KMS-11 (cell line): ENCODE measurements at regions not wholly inside any gene's neighbourhood (a gene's known extent, or its start where the extent isn't known, plus 50 kb on each side); places are given as distances from the start of the nearest gene placed in this dataset.

ENCODE experiments used
- H2AFZ ChIP-seq: fragments of 200-600 bp; sonication (generic); 2 replicates; pipeline ENCODE4 v1.6.1; 2016; ENCODE audit warnings: antibody characterized with exemption, mixed run types, low read depth
- H3K27ac ChIP-seq: fragments of 200-600 bp; sonication (generic); 2 replicates; pipeline ENCODE4 v1.6.1; 2016; ENCODE audit warnings: mild to moderate bottlenecking, mixed run types
- H3K27me3 ChIP-seq: fragments of 200-600 bp; sonication (generic); 2 replicates; pipeline ENCODE4 v1.6.1; 2017; ENCODE audit warnings: mild to moderate bottlenecking, low read depth, mixed run types, moderate library complexity; ENCODE audit not compliant: insufficient read depth
- H3K36me3 ChIP-seq: fragments of 200-600 bp; sonication (generic); 2 replicates; pipeline ENCODE4 v1.6.1; 2017; ENCODE audit warnings: mild to moderate bottlenecking, mixed run types; ENCODE audit not compliant: insufficient read depth
- H3K4me1 ChIP-seq: fragments of 200-600 bp; sonication (generic); 2 replicates; pipeline ENCODE4 v1.6.1; 2016; ENCODE audit warnings: mild to moderate bottlenecking, low read depth, mixed run types; ENCODE audit not compliant: poor library complexity, severe bottlenecking
- H3K4me2 ChIP-seq: fragments of 200-600 bp; sonication (generic); 2 replicates; pipeline ENCODE4 v1.7.0; 2016; ENCODE audit warnings: mild to moderate bottlenecking, mixed run types
- H3K4me3 ChIP-seq: fragments of 200-600 bp; sonication (generic); IDR thresholded peaks from 2 replicates; pipeline ENCODE4 v1.6.1; 2017; ENCODE audit warnings: low read depth, low read length, mixed read lengths; ENCODE audit not compliant: insufficient read depth
- H3K79me2 ChIP-seq: fragments of 200-600 bp; sonication (generic); 2 replicates; pipeline ENCODE4 v1.6.1; 2016; ENCODE audit warnings: low read depth, mixed run types; ENCODE audit not compliant: insufficient read depth
- H3K9ac ChIP-seq: fragments of 200-600 bp; sonication (generic); 2 replicates; pipeline ENCODE4 v1.6.1; 2016; ENCODE audit warnings: mild to moderate bottlenecking, mixed run types
- H4K20me1 ChIP-seq: fragments of 200-600 bp; sonication (generic); 2 replicates; pipeline ENCODE4 v1.6.1; 2016; ENCODE audit warnings: mild to moderate bottlenecking, mixed run types; ENCODE audit not compliant: insufficient read depth
- CTCF ChIP-seq: fragments of 200-600 bp; sonication (generic); conservative IDR thresholded peaks from 2 replicates; pipeline ENCODE4 v1.6.1; 2017; ENCODE audit warnings: low read depth, mild to moderate bottlenecking, antibody characterized with exemption, low read length, moderate library complexity, mixed read lengths

- Histone ChIP-seq H3K4me3 (no peak overlapping the region), H3K79me2 (no peaks in the 10 kb centered on the region), H3K36me3 (no peaks in the 10 kb centered on the region), H3K27me3 (no peaks in the 10 kb centered on the region), H3K4me1 (no peaks in the 10 kb centered on the region), H3K27ac (no peak overlapping the region), H2AFZ (no peak overlapping the region), H4K20me1 (no peaks in the 10 kb centered on the region), H3K4me2 (no peak overlapping the region), H3K9ac (no peak overlapping the region)
- TF ChIP-seq CTCF: no peak
Measured at GRCh38 chr22:19645391-19645790, 68.9 kb upstream of the SEPTIN5 start.

DNA sequence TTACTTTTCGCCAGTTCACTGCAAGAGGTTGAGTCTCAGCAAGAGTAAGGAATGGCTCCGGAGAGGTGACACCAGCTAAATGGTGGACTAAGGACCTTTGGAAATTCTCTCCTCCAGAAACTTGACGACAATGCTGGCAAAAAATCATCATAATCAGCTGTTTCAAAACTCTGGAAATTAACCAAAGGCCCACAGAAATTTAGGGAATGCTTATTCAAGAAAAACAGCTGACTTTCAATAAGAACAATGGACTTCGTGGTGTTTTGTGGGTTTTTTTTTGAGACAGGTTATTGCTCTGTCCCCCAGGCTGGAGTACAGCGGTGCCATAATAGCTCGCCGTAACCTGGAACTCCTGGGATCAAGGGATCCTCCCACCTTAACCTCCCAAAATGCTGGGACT lies 68.4 kb upstream of the SEPTIN5 start:
- TF ChIP-seq CTCF: no peak
- Histone ChIP-seq H3K27me3 (no peaks in the 10 kb centered on the region), H3K79me2 (no peaks in the 10 kb centered on the region), H3K4me2 (no peak overlapping the region), H3K4me1 (no peaks in the 10 kb centered on the region), H3K36me3 (no peaks in the 10 kb centered on the region), H3K4me3 (no peak overlapping the region), H3K9ac (no peak overlapping the region), H3K27ac (no peak overlapping the region), H2AFZ (no peak overlapping the region), H4K20me1 (no peaks in the 10 kb centered on the region)

GRCh38 chr22:19646383-19646782 lies 67.9 kb upstream of the SEPTIN5 start:
- Histone ChIP-seq H3K36me3 (no peaks in the 10 kb centered on the region), H2AFZ (no peak overlapping the region), H3K4me3 (no peak overlapping the region), H3K4me2 (no peak overlapping the region), H3K79me2 (no peaks in the 10 kb centered on the region), H3K9ac (no peak overlapping the region), H3K27me3 (no peaks in the 10 kb centered on the region), H4K20me1 (no peaks in the 10 kb centered on the region), H3K4me1 (no peaks in the 10 kb centered on the region), H3K27ac (no peak overlapping the region)
- no peak for TF ChIP-seq CTCF

GRCh38 chr22:19648419-19648929 lies 65.8 kb upstream of the SEPTIN5 start:
- H3K36me3 ChIP-seq: no peaks in the 10 kb centered on the region
- no peaks in the 10 kb centered on the region for H3K79me2 ChIP-seq
- no peak overlapping the region for H3K9ac ChIP-seq
- no peak overlapping the region for H3K27ac ChIP-seq
- no peak overlapping the region for H2AFZ ChIP-seq
- no peaks in the 10 kb centered on the region for H3K4me1 ChIP-seq
- H3K4me3 ChIP-seq: no peak overlapping the region
- TF ChIP-seq CTCF: no peak
- H3K27me3 ChIP-seq: no peaks in the 10 kb centered on the region
- H4K20me1 ChIP-seq: no peaks in the 10 kb centered on the region
- no peak overlapping the region for H3K4me2 ChIP-seq
